CD14-positive monocyte (primary cell): ENCODE measurements at regions not wholly inside any gene's neighbourhood (a gene's known extent, or its start where the extent isn't known, plus 50 kb on each side); places are given as distances from the start of the nearest gene placed in this dataset.

Experiments used
- DNase-seq, 3 donors: peaks; one replicate each; pipeline ENCODE4 v3.0.0-alpha.2; 2011 to 2022
- H2AFZ ChIP-seq: 2 replicates; pipeline ENCODE4 v1.6.0; 2012; ENCODE audit warnings: mild to moderate bottlenecking, low read depth, low read length, inconsistent platforms; ENCODE audit not compliant: insufficient read depth, poor library complexity, severe bottlenecking
- H3K27ac ChIP-seq, 2 donors: 1 replicate in 1 of 2; 2 replicates in 1 of 2; pipeline ENCODE4 v1.5.1; 2012 to 2013; ENCODE audit warnings: low read length in 2 of 2, control low read depth in 1 of 2, inconsistent platforms in 1 of 2, low read depth in 1 of 2, mild to moderate bottlenecking in 1 of 2
- H3K27me3 ChIP-seq, 2 donors: one replicate each; pipeline versions ENCODE4 v1.6.0 to v1.6.1; 2011 to 2013; ENCODE audit warnings: low read length in 2 of 2; ENCODE audit not compliant: control insufficient read depth in 2 of 2, insufficient read depth in 2 of 2
- H3K36me3 ChIP-seq, 2 donors: replicated peaks in 1 of 2; 1 replicate in 1 of 2; 2 replicates in 1 of 2; pipeline versions ENCODE4 v1.5.1 to v1.6.1; 2012 to 2013; ENCODE audit warnings: low read length in 2 of 2, control low read depth in 1 of 2, inconsistent platforms in 1 of 2, mild to moderate bottlenecking in 1 of 2; ENCODE audit not compliant: insufficient read depth in 2 of 2, control insufficient read depth in 1 of 2
- H3K4me1 ChIP-seq, 2 donors: 1 replicate in 1 of 2; 2 replicates in 1 of 2; pipeline versions ENCODE4 v1.5.1 to v1.6.1; 2012 to 2013; ENCODE audit warnings: low read length in 2 of 2, control low read depth in 1 of 2, inconsistent platforms in 1 of 2, mild to moderate bottlenecking in 1 of 2, moderate library complexity in 1 of 2; ENCODE audit not compliant: insufficient read depth in 2 of 2, control insufficient read depth in 1 of 2
- H3K4me2 ChIP-seq: replicated peaks from 2 replicates; pipeline ENCODE3; 2012; ENCODE audit warnings: low read length, moderate library complexity, mild to moderate bottlenecking; ENCODE audit not compliant: poor library complexity, severe bottlenecking; ENCODE audit errors: extremely low read depth
- H3K4me3 ChIP-seq, 3 experiments: fragments of 200-600 bp in 1 of 3; sonication (generic) in 1 of 3; replicated peaks in 1 of 3; 1 replicate in 2 of 3; 2 replicates in 1 of 3; pipeline ENCODE4 v1.5.1; 2011 to 2013; ENCODE audit warnings: low read length in 3 of 3, mild to moderate bottlenecking in 3 of 3, control low read depth in 2 of 3, low read depth in 2 of 3, inconsistent platforms in 1 of 3, moderate library complexity in 1 of 3
- H3K79me2 ChIP-seq: 2 replicates; pipeline ENCODE4 v1.6.0; 2012; ENCODE audit warnings: mild to moderate bottlenecking, control low read depth, inconsistent platforms, low read length, moderate library complexity; ENCODE audit not compliant: insufficient read depth
- H3K9ac ChIP-seq: 2 replicates; pipeline ENCODE4 v1.6.0; 2017; ENCODE audit warnings: low read length, mild to moderate bottlenecking; ENCODE audit not compliant: insufficient read depth, poor library complexity, severe bottlenecking
- H3K9me3 ChIP-seq, 2 donors: replicated peaks in 1 of 2; 1 replicate in 1 of 2; 2 replicates in 1 of 2; pipeline versions ENCODE4 v1.5.1 to v1.6.1; 2012 to 2013; ENCODE audit warnings: low read length in 2 of 2, control low read depth in 1 of 2; ENCODE audit not compliant: control insufficient read depth in 1 of 2, insufficient read depth in 1 of 2
- H4K20me1 ChIP-seq: 2 replicates; pipeline ENCODE4 v1.6.0; 2012; ENCODE audit warnings: mild to moderate bottlenecking, low read length, control low read depth, moderate library complexity; ENCODE audit not compliant: insufficient read depth
- H3K27ac Mint-ChIP-seq, 7 donors: one replicate each; pipeline ENCODE4 v1.8.0; 2020; ENCODE audit warnings: mild to moderate bottlenecking in 7 of 7, mixed read lengths in 7 of 7, moderate library complexity in 6 of 7, inconsistent platforms in 2 of 7
- H3K27me3 Mint-ChIP-seq, 3 donors: one replicate each; pipeline ENCODE4 v1.8.0; 2021 to 2022; ENCODE audit warnings: low read depth in 3 of 3, mild to moderate bottlenecking in 3 of 3, mixed read lengths in 3 of 3, moderate library complexity in 3 of 3, inconsistent platforms in 1 of 3
- H3K36me3 Mint-ChIP-seq, 2 donors: one replicate each; pipeline ENCODE4 v1.8.0; 2020; ENCODE audit warnings: mixed read lengths in 2 of 2, inconsistent platforms in 1 of 2, mild to moderate bottlenecking in 1 of 2
- H3K4me1 Mint-ChIP-seq: one replicate; pipeline ENCODE4 v1.8.0; 2020; ENCODE audit warnings: mild to moderate bottlenecking, mixed read lengths
- H3K4me3 Mint-ChIP-seq, 2 donors: one replicate each; pipeline ENCODE4 v1.8.0; 2020; ENCODE audit warnings: mild to moderate bottlenecking in 2 of 2, mixed read lengths in 2 of 2, moderate library complexity in 1 of 2
- H3K9me3 Mint-ChIP-seq, 7 donors: one replicate each; pipeline ENCODE4 v1.8.0; 2020 to 2022; ENCODE audit warnings: mixed read lengths in 7 of 7, mild to moderate bottlenecking in 6 of 7, moderate library complexity in 6 of 7, inconsistent platforms in 2 of 7
- WGBS: methylation state at CpG from one replicate; pipeline ENCODE4 v1.1.5; 2013; ENCODE audit warnings: missing lambda C conversion rate; ENCODE audit not compliant: insufficient coverage; 5-methylcytosine and 5-hydroxymethylcytosine counted together
- intact Hi-C, 2 donors: fragments of 100-400 bp; cut with micrococcal nuclease; formaldehyde crosslinking; loops; one replicate each; pipeline versions ENCODE4 v1.15.0 to v1.15.1; 2023
- TF ChIP-seq, protein P1 (sequence below): fragments of 200-600 bp; IDR thresholded peaks from one replicate; pipeline ENCODE4 v1.8.0; 2022; ENCODE audit warnings: antibody characterized with exemption, mild to moderate bottlenecking

DNA sequence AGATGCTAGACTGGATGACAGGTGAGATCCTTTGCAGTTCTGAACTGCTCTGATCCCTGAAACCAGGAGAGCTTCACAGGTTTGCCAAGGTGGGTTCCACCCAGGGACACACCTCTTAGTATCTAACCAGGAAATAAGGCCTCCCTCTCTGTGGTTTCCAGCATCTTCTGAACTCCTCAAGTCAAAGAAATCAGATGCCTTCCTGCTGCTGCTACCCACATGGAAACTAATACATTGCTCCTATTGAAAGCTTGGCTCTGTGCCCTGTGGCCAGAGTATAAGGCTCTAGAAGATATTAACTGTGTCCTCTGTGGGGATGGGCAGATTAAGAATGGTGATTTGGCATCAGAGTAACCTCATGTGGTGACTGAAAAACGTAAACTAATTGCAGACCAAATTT lies 75.0 kb upstream of the MRPS6 start:
- DNase-seq, result no peak
- peak overlapping the region in 1 of 7 donors; percentile 60 for H3K27ac Mint-ChIP-seq

GRCh38 chr21:33997436-33997835 lies 75.9 kb upstream of the MRPS6 start:
- no peaks in the 10 kb centered on the region for H3K36me3 ChIP-seq
- H3K4me3 Mint-ChIP-seq, result no peak overlapping the region
- H3K9me3 Mint-ChIP-seq, result peaks cover 0 to 8% (median 6%) of the 10 kb centered on the region in 7 donors
- H3K27me3 ChIP-seq, result no peaks in the 10 kb centered on the region
- no peak overlapping the region for H3K27ac Mint-ChIP-seq
- peaks cover 15% of the 10 kb centered on the region in 2 donors for H3K4me1 ChIP-seq
- peaks cover 18% of the 10 kb centered on the region for H3K4me1 Mint-ChIP-seq
- DNase-seq, result no peak
- H3K4me3 ChIP-seq, result no peak overlapping the region
- TF ChIP-seq, protein P1, sequence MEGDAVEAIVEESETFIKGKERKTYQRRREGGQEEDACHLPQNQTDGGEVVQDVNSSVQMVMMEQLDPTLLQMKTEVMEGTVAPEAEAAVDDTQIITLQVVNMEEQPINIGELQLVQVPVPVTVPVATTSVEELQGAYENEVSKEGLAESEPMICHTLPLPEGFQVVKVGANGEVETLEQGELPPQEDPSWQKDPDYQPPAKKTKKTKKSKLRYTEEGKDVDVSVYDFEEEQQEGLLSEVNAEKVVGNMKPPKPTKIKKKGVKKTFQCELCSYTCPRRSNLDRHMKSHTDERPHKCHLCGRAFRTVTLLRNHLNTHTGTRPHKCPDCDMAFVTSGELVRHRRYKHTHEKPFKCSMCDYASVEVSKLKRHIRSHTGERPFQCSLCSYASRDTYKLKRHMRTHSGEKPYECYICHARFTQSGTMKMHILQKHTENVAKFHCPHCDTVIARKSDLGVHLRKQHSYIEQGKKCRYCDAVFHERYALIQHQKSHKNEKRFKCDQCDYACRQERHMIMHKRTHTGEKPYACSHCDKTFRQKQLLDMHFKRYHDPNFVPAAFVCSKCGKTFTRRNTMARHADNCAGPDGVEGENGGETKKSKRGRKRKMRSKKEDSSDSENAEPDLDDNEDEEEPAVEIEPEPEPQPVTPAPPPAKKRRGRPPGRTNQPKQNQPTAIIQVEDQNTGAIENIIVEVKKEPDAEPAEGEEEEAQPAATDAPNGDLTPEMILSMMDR, result no peak
- no peak overlapping the region for H3K9ac ChIP-seq
- H3K27me3 Mint-ChIP-seq, result peaks cover 0 to 2% (median 1%) of the 10 kb centered on the region in 3 donors
- H3K27ac ChIP-seq, result no peak overlapping the region
- no peaks in the 10 kb centered on the region for H3K79me2 ChIP-seq
- intact Hi-C loops, result no loop called here
- H3K9me3 ChIP-seq, result peaks cover 0 to 3% of the 10 kb centered on the region in 2 donors
- no peak overlapping the region for H3K4me2 ChIP-seq
- H4K20me1 ChIP-seq, result no peaks in the 10 kb centered on the region
- no peak overlapping the region for H2AFZ ChIP-seq
- peaks cover 0 to 3% of the 10 kb centered on the region in 2 donors for H3K36me3 Mint-ChIP-seq

More for the DNA sequence above, 75.0 kb upstream of the MRPS6 start:
- no peaks in the 10 kb centered on the region for H3K79me2 ChIP-seq
- peaks cover 0 to 3% of the 10 kb centered on the region in 2 donors for H3K36me3 Mint-ChIP-seq
- TF ChIP-seq, protein P1, result no peak
- H3K36me3 ChIP-seq, result no peaks in the 10 kb centered on the region
- H3K27me3 ChIP-seq, result no peaks in the 10 kb centered on the region
- intact Hi-C loops, result no loop called here
- H3K9me3 ChIP-seq, result no peaks in the 10 kb centered on the region
- H3K4me1 ChIP-seq, result peaks cover 10% of the 10 kb centered on the region in 2 donors
- no peak overlapping the region for H3K4me3 Mint-ChIP-seq
- peaks cover 0 to 5% (median 2%) of the 10 kb centered on the region in 7 donors for H3K9me3 Mint-ChIP-seq
- no peak overlapping the region for H2AFZ ChIP-seq
- no peak overlapping the region for H3K9ac ChIP-seq
- no peaks in the 10 kb centered on the region for H4K20me1 ChIP-seq
- no peak overlapping the region for H3K4me2 ChIP-seq
- peaks cover 14% of the 10 kb centered on the region for H3K4me1 Mint-ChIP-seq
- 100% methylated on average over 1 of the region's 1 CpG for WGBS
- no peak overlapping the region for H3K27ac ChIP-seq
- no peak overlapping the region for H3K4me3 ChIP-seq
- H3K27me3 Mint-ChIP-seq, result peaks cover 0 to 2% (median 1%) of the 10 kb centered on the region in 3 donors
